HG02973 (cell line): ENCODE measurements at regions not wholly inside any gene's neighbourhood (a gene's known extent, or its start where the extent isn't known, plus 50 kb on each side); places are given as distances from the start of the nearest gene placed in this dataset.
"Not testable (repeated sequence)": the region's sequence is repeated elsewhere in the genome, so short reads cannot be mapped to it uniquely, and the experiment has no call there.

ENCODE experiments used
- ATAC-seq: cut with Tn5 transposase; IDR thresholded peaks from one replicate; pipeline ENCODE4 v1.9.1; 2021; ENCODE audit warnings: moderate library complexity; ENCODE audit not compliant: unreplicated experiment

- ATAC-seq: no peak
Observed at GRCh38 chr3:166696103-166696502, 684.0 kb downstream of the ZBBX start.

DNA sequence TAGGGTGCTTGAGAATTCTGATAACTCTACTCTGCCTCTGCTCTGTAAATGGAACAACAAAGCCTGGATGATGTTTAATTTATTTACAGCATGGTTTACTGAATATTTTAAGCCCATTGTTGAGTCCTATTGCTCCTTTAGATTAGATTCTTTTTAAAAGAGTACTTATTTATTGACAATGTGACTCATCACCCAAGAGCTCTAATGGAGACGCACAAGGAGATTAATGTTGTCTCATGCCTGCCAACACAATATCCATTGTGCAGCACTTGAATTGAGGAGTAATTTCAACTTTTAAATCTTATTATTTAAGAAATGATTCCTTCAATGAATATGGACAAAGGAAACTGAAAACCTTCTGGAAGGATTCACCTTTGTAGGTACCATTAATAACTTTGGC is 691.4 kb downstream of the ZBBX start:
- ATAC-seq: no peak

DNA sequence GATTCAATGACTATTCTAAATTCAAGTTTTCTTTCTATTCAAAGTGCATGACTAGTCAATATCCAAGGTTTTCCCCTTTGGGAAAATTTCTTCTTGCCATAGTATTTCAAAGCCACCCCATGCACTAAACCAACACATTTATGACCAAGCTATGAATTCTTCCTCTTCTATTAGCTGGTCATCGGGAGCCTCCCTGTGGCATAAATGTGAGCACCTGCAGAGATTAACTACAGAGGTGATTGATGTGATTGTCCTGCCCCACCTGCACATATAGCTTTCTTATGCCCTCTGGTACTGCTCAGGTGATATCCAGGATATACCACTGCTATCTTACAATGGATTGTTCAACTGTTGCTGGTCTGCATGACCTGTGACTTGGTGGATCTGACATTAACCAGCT is 694.9 kb downstream of the ZBBX start:
- ATAC-seq: no peak

DNA sequence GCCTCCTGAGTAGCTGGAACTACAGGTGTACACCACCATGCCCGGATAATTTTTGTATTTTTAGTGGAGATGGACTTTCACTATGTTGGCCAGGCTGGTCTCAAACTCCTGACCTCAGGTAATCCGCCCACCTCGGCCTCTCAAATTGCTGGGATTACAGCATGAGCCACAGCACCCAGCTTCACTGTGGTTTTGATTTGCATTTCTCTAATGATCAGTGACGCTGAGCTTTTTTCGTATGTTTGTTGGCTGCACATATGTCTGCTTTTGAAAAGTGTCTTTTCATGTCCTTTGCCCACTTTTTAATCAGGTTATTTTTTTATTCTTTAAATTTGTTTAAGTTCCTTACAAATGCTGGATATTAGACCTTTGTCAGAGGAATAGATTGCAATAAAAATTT is 696.0 kb downstream of the ZBBX start:
- not testable (repeated sequence) for ATAC-seq

- ATAC-seq: no peak
Observed at GRCh38 chr3:166669781-166670180, 710.3 kb downstream of the ZBBX start.

GRCh38 chr3:166663194-166663593 is 716.9 kb downstream of the ZBBX start:
- ATAC-seq: no peak

- ATAC-seq: no peak
Observed at GRCh38 chr3:166661621-166662020, 718.5 kb downstream of the ZBBX start.

DNA sequence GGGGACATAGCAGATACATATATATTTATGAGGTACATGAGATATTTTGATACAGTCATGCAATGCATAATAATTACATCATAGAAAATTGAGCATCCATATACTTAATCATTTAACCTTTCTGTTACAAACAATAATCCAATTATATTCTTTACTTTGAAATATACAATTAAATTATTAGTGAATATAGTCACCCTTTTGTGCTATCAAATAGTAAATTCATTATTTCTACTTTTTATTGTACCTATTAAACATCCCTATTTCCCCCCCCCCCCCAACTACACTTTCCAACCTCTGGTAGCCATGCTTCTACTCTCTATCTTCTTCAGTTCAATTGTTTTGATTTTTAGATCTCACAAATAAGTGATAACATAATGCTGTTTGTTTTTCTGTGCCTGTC is 719.1 kb downstream of the ZBBX start:
- no peak for ATAC-seq

DNA sequence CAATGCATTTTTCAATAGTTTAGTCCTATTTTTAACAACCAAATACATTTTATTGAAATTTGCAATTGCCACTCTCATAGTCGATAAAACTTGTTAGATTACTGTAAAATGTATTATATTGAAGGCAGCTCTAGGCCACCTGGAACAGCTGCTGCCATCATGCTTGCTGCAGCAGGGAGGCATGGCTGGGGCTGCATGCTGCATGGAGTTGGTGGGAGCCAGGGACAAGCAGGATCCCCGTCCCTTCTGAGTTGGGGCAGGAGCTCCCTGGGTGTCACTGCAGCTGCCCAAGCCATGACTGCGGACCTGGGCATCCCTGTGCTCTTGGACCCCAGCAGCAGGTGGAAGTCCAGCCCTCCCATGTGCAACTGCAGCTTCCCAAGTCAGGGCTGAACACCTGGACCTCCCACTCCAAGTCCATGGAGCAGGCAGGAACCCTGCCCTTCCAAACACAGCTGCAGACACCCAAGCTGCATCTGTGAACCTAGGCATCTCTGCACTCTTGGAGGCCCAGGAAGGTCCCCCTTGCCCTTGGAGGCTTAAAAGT is 742.0 kb downstream of the ZBBX start:
- ATAC-seq: no peak

- no peak for ATAC-seq
Observed at GRCh38 chr3:166634091-166634746, 745.9 kb downstream of the ZBBX start.

- ATAC-seq: no peak
Observed at GRCh38 chr3:166630190-166630589, 749.9 kb downstream of the ZBBX start.

DNA sequence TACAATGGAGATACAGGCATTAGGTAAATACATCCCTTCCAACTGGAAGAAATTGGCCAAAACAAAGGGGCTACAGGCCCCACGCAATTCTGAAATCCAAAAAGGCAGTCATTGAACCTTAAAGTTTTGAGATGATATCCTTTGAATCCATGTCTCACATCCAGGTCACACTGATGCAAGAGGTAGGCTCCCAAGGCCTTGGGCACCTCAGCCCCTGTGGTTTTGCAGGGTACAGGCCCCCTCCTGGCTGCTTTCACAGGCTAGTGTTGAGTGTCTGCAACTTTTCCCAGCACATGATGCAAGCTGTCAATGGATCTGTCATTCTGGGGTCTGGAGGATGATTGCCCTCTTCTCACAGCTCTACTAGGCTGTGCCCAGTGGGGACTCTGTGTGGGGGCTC is 766.7 kb downstream of the ZBBX start:
- no peak for ATAC-seq

DNA sequence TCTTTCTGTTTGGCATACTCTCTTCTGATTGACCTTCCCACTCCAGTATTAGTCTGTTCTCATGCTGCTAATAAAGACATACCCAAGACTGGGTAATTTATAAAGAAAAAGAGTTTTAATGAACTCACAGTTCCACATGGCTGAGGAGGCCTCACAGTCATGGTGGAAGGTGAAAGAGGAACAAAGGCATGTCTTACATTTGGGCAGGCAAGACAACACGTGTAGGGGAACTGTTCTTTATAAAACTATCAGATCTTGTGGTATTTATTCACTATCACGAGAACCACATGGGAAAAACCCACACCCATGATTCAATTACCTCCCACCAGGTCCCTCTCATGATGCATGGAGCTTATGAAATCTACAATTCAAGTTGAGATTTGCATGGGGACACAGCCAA is 767.3 kb downstream of the ZBBX start:
- not testable (repeated sequence) for ATAC-seq

DNA sequence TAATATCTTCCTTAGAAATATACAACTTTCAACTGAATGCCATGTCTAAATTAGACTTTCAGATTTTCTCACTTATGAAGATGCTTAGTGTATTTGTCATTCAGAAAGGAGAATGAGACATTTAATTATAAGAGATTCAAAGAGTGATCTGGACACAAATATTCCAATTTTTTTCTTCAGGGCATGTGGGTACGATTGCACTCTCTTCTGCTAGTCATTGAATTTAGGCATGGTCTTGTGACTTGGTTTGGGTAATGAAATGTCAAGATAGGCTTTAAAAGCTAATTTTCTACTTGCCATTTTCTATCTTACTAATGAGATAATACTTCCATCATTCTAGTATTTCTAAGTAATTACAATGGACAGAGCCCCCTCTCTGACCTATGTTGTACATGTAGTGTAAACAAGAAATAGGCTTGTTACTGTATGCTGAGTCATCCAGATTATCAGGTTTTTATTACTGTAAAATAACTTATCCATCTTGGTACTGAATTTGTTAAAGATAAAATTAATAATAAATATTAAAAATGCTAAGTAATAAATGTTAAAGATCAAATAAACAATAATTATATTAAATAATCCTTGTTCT is 770.8 kb upstream of the BCHE start:
- no peak for ATAC-seq

GRCh38 chr3:166606988-166607387 is 769.8 kb upstream of the BCHE start:
- ATAC-seq: no peak

DNA sequence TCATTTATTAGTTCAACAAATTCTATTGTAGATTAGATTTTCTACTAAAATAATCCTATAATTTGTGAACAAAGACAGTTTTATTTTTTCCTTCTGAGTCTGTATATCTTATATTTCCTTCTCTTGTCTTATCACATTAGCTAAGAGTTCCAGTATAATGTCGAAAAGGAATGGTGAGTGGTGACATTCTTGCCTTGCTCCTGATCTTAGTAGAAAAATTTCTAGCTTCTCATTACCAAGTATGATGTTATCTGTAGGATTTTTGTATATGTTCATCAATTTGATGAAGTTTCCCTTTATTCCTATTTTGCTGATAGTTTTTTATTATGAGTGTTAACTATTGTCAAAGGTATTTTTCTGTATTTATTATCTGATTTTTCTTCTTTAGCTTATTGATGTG is 756.6 kb upstream of the BCHE start:
- ATAC-seq: no peak

DNA sequence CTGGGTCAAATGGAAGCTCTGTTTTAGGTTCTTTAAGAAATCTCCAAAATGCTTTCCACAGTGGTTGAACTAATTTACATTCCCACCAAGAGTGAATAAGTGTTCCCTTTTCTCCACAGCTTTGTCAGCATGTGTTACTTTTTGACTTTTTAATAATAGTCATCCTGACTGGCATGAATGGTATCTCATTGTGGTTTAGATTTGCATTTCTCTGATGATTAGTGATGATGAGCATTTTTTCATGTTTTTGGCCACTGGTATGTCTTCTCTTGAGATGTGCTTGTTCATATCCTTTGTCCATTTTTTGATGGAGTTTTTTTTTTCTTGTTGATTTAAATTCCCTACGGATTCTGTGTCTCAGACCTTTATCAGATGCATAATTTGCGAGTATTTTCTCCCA is 745.0 kb upstream of the BCHE start:
- no peak for ATAC-seq

- ATAC-seq: no peak
Observed at GRCh38 chr3:166580561-166580960, 743.3 kb upstream of the BCHE start.

DNA sequence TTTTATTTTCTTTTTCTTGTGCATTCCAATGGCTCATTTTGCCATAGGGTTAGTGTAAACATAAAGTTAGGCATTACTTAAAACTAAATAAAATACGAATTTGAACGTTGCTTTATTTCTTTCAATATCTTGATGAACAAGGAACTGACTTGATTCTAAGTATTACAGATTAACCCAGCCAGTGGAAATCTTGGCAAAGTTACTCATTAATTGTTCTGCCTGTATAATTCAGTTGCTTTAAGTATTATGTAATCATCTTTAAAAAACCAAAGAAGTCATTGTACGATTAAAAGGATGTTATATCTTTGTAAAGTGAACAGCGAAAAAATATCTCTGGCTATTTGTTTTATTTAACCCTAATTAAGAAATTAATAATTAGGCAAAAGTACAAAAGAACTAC is 737.9 kb upstream of the BCHE start:
- no peak for ATAC-seq

DNA sequence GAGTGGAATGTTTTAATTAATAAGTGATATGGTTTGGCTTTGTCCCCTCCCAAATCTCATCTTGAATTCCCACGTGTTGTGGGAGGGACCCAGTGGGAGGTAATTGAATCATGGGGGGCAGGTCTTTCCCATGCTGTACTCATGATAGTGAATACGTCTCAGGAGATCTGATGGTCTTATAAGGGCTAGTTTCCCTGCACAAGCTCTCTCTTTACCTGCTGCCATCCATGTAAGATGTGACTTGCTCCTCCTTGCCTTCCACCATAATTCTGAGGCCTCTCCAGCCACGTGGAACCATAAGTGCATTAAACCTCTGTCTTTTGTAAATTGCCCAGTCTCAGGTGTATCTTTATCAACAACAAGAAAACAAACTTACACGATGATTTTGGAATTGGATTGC is 734.5 kb upstream of the BCHE start:
- ATAC-seq: not testable (repeated sequence)

GRCh38 chr3:166570102-166570501 is 732.9 kb upstream of the BCHE start:
- no peak for ATAC-seq

DNA sequence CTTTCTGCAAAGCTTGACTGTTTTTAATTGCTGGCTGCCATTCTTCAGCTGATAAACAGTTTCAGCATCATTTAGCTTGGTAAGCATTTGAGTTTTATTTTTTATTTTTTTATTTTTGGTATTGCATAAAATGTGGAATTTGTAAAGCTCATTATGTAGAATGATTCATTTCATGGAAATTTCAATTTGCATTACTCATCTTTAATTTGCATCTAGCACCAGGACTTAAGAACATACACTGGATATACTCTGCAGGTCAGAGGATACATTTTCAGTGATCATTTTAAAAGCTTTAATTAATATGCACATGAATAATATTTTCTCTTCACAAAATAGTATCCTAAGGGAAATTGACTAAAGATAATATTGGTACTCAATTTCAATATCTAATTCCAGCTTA is 732.4 kb upstream of the BCHE start:
- ATAC-seq: no peak

DNA sequence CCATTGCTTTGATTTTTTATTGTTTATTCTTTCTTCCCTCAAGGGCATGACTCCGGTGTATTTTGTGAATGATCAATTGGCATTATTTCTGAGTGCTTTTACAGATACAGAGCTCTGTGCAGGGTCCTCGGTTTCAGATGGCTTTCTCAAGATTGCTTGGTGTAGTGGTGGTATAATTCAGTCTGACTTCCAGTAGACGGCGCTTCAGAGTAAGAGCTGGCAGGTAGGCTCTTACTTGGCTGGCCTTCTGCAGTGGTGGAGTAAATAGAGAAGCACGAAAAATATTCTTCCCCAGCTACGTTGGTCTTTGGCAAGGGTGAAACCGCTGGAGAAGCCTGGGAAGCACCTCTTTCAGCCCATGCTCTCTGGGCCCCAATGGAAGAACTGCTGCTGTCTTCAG is 723.0 kb upstream of the BCHE start:
- no peak for ATAC-seq
